ENCODE measurements at regions not wholly inside any gene's neighbourhood (a gene's known extent, or its start where the extent isn't known, plus 50 kb on each side); places are given as distances from the start of the nearest gene placed in this dataset.

GRCh38 chr12:115245020-115245419 is 561.0 kb upstream of the TBX3 start:
- Histone ChIP-seq H3K9me3 (ENCODE audit: control insufficient read depth in 4 of 4, low read length in 3 of 4) (no peaks in the 10 kb centered on the region), H3K4me3 (ENCODE audit: low read depth in 1 of 3, low read length in 3 of 3) (no peak overlapping the region), H3K36me3 (ENCODE audit: control insufficient read depth in 4 of 4, insufficient read depth in 3 of 4, low read depth in 1 of 4, low read length in 3 of 4) (no peaks in the 10 kb centered on the region), H3K4me1 (ENCODE audit: control insufficient read depth in 4 of 4, insufficient read depth in 4 of 4, low read length in 3 of 4) (no peaks in the 10 kb centered on the region), H3K27me3 (ENCODE audit: control insufficient read depth in 4 of 4, insufficient read depth in 4 of 4, low read length in 3 of 4) (no peaks in the 10 kb centered on the region), H3K9ac (ENCODE audit: low read depth in 1 of 2, low read length in 2 of 2) (no peak overlapping the region), H3K27ac (ENCODE audit: low read depth in 1 of 2, low read length in 2 of 2) (no peak overlapping the region)
- 86% methylated on average over 10 of the region's 10 CpGs for WGBS
- DNase-seq (ENCODE audit: low spot score) = no peak
- TF ChIP-seq TAF1 (conservative IDR thresholded peaks at IDR 0.05) (no peak), RXRA (IDR thresholded peaks at IDR 0.05) (no peak), ZBTB33 (IDR thresholded peaks at IDR 0.05) (no peak), JUND (IDR thresholded peaks at IDR 0.05) (no peak)

- no peak for DNase-seq (ENCODE audit: low spot score)
- no peaks in the 10 kb centered on the region for H3K36me3 ChIP-seq (ENCODE audit: control insufficient read depth in 4 of 4, insufficient read depth in 3 of 4, low read depth in 1 of 4, low read length in 3 of 4)
- WGBS = 90% methylated on average over 5 of the region's 5 CpGs
- no peak overlapping the region for H3K27ac ChIP-seq (ENCODE audit: low read depth in 1 of 2, low read length in 2 of 2)
- H3K9me3 ChIP-seq (ENCODE audit: control insufficient read depth in 4 of 4, low read length in 3 of 4) = no peaks in the 10 kb centered on the region
- no peak overlapping the region for H3K9ac ChIP-seq (ENCODE audit: low read depth in 1 of 2, low read length in 2 of 2)
- TF ChIP-seq HNF4G (IDR thresholded peaks at IDR 0.05) (no peak), REST (IDR thresholded peaks at IDR 0.05) (no peak), YY1 (IDR thresholded peaks at IDR 0.05) (no peak), HNF4A (conservative IDR thresholded peaks at IDR 0.05) (no peak), FOXA2 (IDR thresholded peaks at IDR 0.05) (no peak), EGR1 (IDR thresholded peaks at IDR 0.05; ENCODE audit: low read depth in 2 of 2) (no peak), TAF1 (conservative IDR thresholded peaks at IDR 0.05) (no peak), SP1 (IDR thresholded peaks at IDR 0.05) (no peak), ATF3 (IDR thresholded peaks at IDR 0.05) (no peak), FOXA1 (IDR thresholded peaks at IDR 0.05) (no peak), RAD21 (IDR thresholded peaks at IDR 0.05) (no peak), RXRA (IDR thresholded peaks at IDR 0.05) (no peak), NR2F2 (IDR thresholded peaks at IDR 0.05) (no peak), GABPA (IDR thresholded peaks at IDR 0.05 in 1 of 2, conservative IDR thresholded peaks at IDR 0.05 in 1 of 2) (no peak), MAX (IDR thresholded peaks at IDR 0.05) (no peak)
- no peaks in the 10 kb centered on the region for H3K4me1 ChIP-seq (ENCODE audit: control insufficient read depth in 4 of 4, insufficient read depth in 4 of 4, low read length in 3 of 4)
- H3K4me3 ChIP-seq (ENCODE audit: low read depth in 1 of 3, low read length in 3 of 3) = no peak overlapping the region
- no peaks in the 10 kb centered on the region for H3K27me3 ChIP-seq (ENCODE audit: control insufficient read depth in 4 of 4, insufficient read depth in 4 of 4, low read length in 3 of 4)
Measured at GRCh38 chr12:115243933-115244628, 560.1 kb upstream of the TBX3 start.

All from liver (tissue), 7 donors.